NT2/D1 (cell line): ENCODE measurements at regions not wholly inside any gene's neighbourhood (a gene's known extent, or its start where the extent isn't known, plus 50 kb on each side); places are given as distances from the start of the nearest gene placed in this dataset.
"Not testable (repeated sequence)": the region's sequence is repeated elsewhere in the genome, so short reads cannot be mapped to it uniquely, and the experiment has no call there.

Experiments used
- SUZ12 ChIP-seq: IDR thresholded peaks from 2 replicates; pipeline ENCODE4 v1.6.1; 2011; ENCODE audit not compliant: insufficient read length, insufficient read depth; ENCODE audit errors: extremely low read depth
- YY1 ChIP-seq: IDR thresholded peaks from 2 replicates; pipeline ENCODE4 v1.6.1; 2011; ENCODE audit not compliant: insufficient read length, insufficient read depth
- ZNF274 ChIP-seq: IDR thresholded peaks from 2 replicates; pipeline ENCODE4 v1.6.1; 2011; ENCODE audit warnings: mild to moderate bottlenecking, low read depth, low read length

- TF ChIP-seq YY1, ZNF274, SUZ12: not testable (repeated sequence)
Observed at GRCh38 chr6:84291033-84291432, 63.6 kb upstream of the CEP162 start.
